ENCODE measurements at regions not wholly inside any gene's neighbourhood (a gene's known extent, or its start where the extent isn't known, plus 50 kb on each side); places are given as distances from the start of the nearest gene placed in this dataset.

DNA sequence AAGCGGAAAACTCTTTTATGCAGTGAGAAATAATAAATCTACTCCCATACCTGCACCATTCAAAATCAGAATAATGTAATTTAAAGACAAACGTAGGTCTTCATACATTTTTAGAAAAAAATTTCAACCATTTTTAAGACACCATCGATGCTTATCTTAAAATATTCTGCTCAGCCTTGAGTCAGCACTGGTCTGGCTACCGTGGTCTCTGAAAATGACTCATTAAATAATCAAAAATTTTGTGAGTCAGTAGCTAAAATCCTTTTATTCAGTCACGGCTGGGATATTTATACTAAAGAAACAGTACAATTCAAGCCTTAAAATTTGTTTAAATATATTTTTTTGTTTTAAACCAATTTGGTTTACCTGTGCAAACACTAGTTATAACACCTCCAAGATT is 2862.8 kb upstream of the PCDH20 start:
- no peak for DNase-seq (ENCODE audit: low spot score)
- H3K9me3 ChIP-seq = no peaks in the 10 kb centered on the region
- intact Hi-C loops (cut with DNase I) = no loop called here
- no peaks in the 10 kb centered on the region for H3K36me3 ChIP-seq
- no peak overlapping the region for H3K27ac ChIP-seq
- TF ChIP-seq POLR2A (IDR thresholded peaks at IDR 0.05) = no peak
- TF ChIP-seq, protein P1, sequence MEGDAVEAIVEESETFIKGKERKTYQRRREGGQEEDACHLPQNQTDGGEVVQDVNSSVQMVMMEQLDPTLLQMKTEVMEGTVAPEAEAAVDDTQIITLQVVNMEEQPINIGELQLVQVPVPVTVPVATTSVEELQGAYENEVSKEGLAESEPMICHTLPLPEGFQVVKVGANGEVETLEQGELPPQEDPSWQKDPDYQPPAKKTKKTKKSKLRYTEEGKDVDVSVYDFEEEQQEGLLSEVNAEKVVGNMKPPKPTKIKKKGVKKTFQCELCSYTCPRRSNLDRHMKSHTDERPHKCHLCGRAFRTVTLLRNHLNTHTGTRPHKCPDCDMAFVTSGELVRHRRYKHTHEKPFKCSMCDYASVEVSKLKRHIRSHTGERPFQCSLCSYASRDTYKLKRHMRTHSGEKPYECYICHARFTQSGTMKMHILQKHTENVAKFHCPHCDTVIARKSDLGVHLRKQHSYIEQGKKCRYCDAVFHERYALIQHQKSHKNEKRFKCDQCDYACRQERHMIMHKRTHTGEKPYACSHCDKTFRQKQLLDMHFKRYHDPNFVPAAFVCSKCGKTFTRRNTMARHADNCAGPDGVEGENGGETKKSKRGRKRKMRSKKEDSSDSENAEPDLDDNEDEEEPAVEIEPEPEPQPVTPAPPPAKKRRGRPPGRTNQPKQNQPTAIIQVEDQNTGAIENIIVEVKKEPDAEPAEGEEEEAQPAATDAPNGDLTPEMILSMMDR (IDR thresholded peaks at IDR 0.05) = no peak
- TF ChIP-seq POLR2AphosphoS5 (IDR thresholded peaks at IDR 0.05) = no peak
- H3K27me3 ChIP-seq (replicated peaks; ENCODE audit: insufficient read depth) = no peaks in the 10 kb centered on the region
- 80% methylated on average over 5 of the region's 5 CpGs for WGBS
- no peak overlapping the region for H3K4me3 ChIP-seq
- no peaks in the 10 kb centered on the region for H3K4me1 ChIP-seq (replicated peaks)

DNA sequence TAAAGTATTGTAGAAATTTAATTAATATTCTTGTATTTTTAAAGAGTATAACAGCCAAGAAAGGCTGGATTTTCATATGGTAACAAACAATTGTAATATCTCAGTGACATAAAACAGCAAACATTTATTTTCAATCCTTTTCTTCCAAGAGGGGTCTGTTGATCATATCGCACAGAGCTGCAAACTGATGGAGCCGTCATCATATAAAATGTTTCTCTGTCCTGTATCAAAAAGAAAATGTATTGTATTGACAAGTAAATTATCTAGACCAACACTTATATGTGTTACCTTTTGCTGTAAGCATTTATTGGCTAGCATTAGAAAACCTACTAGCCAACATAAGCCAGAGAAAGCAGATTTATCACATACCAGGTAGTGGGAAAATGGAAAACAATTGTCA is 2861.4 kb upstream of the PCDH20 start:
- no peak for TF ChIP-seq POLR2A (IDR thresholded peaks at IDR 0.05)
- TF ChIP-seq POLR2AphosphoS5 (IDR thresholded peaks at IDR 0.05) = no peak
- TF ChIP-seq, protein P1 (IDR thresholded peaks at IDR 0.05) = no peak
- 92% methylated on average over 2 of the region's 2 CpGs for WGBS
- Histone ChIP-seq H3K4me1 (replicated peaks) (no peaks in the 10 kb centered on the region), H3K36me3 (no peaks in the 10 kb centered on the region), H3K9me3 (no peaks in the 10 kb centered on the region), H3K4me3 (no peak overlapping the region), H3K27me3 (replicated peaks; ENCODE audit: insufficient read depth) (no peaks in the 10 kb centered on the region), H3K27ac (no peak overlapping the region)
- intact Hi-C loops (cut with DNase I) = no loop called here
- no peak for DNase-seq (ENCODE audit: low spot score)

DNA sequence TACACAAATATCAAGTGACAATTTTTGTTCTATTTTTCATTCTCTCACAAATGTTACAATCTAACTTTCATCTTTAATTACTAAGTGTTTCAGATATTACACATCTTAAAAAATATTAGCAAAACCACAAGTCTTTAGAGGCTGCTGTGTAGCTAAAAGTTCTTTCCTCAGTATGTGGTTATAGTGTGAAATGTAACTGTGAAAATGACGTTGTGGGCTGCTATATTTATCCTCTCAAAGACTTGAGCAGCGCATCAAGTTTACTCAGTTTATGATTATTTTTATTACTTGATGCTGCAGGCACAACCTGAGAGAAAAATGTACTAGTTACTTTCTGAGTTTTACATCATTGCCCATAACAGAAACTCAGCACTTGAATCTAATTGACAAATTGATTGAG is 2860.6 kb upstream of the PCDH20 start:
- DNase-seq (ENCODE audit: low spot score) = no peak
- Histone ChIP-seq H3K9me3 (no peaks in the 10 kb centered on the region), H3K4me3 (no peak overlapping the region), H3K36me3 (no peaks in the 10 kb centered on the region), H3K27me3 (replicated peaks; ENCODE audit: insufficient read depth) (no peaks in the 10 kb centered on the region), H3K4me1 (replicated peaks) (no peaks in the 10 kb centered on the region), H3K27ac (no peak overlapping the region)
- TF ChIP-seq POLR2AphosphoS5 (IDR thresholded peaks at IDR 0.05) (no peak), POLR2A (IDR thresholded peaks at IDR 0.05) (no peak)
- TF ChIP-seq, protein P1 (IDR thresholded peaks at IDR 0.05) = no peak
- 32% methylated on average over 2 of the region's 2 CpGs for WGBS
- intact Hi-C loops (cut with DNase I) = no loop called here

DNA sequence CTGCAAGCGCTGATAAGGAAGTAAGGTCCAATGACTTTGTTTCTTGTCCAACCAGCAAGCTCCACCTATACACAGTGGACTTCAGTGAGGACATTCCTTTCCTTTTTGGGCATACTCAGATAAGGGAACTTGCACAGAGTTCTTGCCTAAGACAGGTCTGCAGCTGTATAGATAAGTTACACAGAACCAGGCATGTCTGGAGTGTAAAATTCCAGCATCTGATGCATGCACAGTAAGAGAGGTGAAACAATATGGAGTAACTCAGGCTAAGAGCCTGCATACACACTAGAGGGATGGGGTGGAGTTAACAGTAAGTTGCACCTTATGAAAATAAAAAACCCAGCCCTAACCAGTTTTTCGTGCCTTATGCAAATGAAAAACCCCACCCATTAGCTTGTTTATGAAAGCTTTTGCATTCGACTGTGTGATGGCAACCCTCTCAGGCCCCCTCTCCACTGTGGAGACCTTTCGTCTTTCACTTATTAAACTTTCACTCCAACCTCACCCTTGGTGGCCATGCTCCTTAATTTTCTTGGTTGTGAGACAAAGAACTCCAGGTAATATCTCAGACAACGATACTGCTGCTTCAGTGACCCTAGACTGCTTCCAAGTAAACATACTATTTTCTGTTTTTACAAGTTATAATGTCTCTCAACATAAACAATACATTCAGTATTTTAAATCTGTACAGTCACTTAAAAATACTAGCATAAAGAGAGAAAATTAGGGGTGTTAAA is 2859.0 kb upstream of the PCDH20 start:
- intact Hi-C loops (cut with DNase I) = no loop called here
- DNase-seq (ENCODE audit: low spot score) = no peak
- no peaks in the 10 kb centered on the region for H3K9me3 ChIP-seq
- no peaks in the 10 kb centered on the region for H3K4me1 ChIP-seq (replicated peaks)
- no peak overlapping the region for H3K4me3 ChIP-seq
- no peaks in the 10 kb centered on the region for H3K36me3 ChIP-seq
- H3K27ac ChIP-seq = no peak overlapping the region
- WGBS = 83% methylated on average over 5 of the region's 5 CpGs
- TF ChIP-seq POLR2A (IDR thresholded peaks at IDR 0.05) = no peak
- TF ChIP-seq, protein P1 (IDR thresholded peaks at IDR 0.05) = no peak
- no peak for TF ChIP-seq POLR2AphosphoS5 (IDR thresholded peaks at IDR 0.05)
- H3K27me3 ChIP-seq (replicated peaks; ENCODE audit: insufficient read depth) = no peaks in the 10 kb centered on the region

DNA sequence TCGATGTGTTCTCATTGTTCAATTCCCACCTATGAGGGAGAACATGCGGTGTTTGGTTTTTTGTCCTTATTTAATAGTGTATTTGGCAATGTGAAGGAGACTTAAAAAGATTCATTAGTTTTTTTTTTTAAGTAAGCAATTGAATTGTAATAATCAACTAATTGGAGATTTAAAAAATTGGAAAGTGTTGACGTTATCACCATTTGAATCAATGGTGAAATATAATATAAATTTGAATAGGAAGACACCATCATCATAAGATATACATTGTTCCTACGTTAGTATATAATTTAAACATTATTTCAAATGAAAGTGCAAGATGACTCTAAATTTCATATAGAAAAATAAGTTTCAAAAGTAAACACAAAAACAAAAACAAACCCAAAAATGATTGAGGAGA is 2858.1 kb upstream of the PCDH20 start:
- no peaks in the 10 kb centered on the region for H3K27me3 ChIP-seq (replicated peaks; ENCODE audit: insufficient read depth)
- no peak for DNase-seq (ENCODE audit: low spot score)
- WGBS = 77% methylated on average over 4 of the region's 4 CpGs
- H3K9me3 ChIP-seq = no peaks in the 10 kb centered on the region
- no peak overlapping the region for H3K4me3 ChIP-seq
- intact Hi-C loops (cut with DNase I) = no loop called here
- no peak for TF ChIP-seq POLR2AphosphoS5 (IDR thresholded peaks at IDR 0.05)
- TF ChIP-seq, protein P1 (IDR thresholded peaks at IDR 0.05) = no peak
- no peak for TF ChIP-seq POLR2A (IDR thresholded peaks at IDR 0.05)
- H3K36me3 ChIP-seq = no peaks in the 10 kb centered on the region
- H3K27ac ChIP-seq = no peak overlapping the region
- no peaks in the 10 kb centered on the region for H3K4me1 ChIP-seq (replicated peaks)

Data from prostate gland (tissue), 2 donors.